HG03342 (cell line): ENCODE measurements at regions not wholly inside any gene's neighbourhood (a gene's known extent, or its start where the extent isn't known, plus 50 kb on each side); places are given as distances from the start of the nearest gene placed in this dataset.
"Not testable (repeated sequence)": the region's sequence is repeated elsewhere in the genome, so short reads cannot be mapped to it uniquely, and the experiment has no call there.

Experiments used
- ATAC-seq: cut with Tn5 transposase; IDR thresholded peaks from one replicate; pipeline ENCODE4 v1.9.1; 2021; ENCODE audit warnings: mild to moderate bottlenecking, moderate library complexity; ENCODE audit not compliant: unreplicated experiment

- ATAC-seq = no peak
Observed at GRCh38 chr15:77843546-77843945, 210.8 kb upstream of the LINGO1 start.

GRCh38 chr15:77840991-77841775 lies 208.5 kb upstream of the LINGO1 start:
- no peak for ATAC-seq

- ATAC-seq = no peak
Observed at GRCh38 chr15:77839970-77840905, 207.5 kb upstream of the LINGO1 start.

GRCh38 chr15:77839456-77839855 lies 206.7 kb upstream of the LINGO1 start:
- no peak for ATAC-seq

GRCh38 chr15:77838595-77838994 lies 205.9 kb upstream of the LINGO1 start:
- no peak for ATAC-seq

GRCh38 chr15:77838061-77838460 lies 205.3 kb upstream of the LINGO1 start:
- no peak for ATAC-seq

- ATAC-seq = no peak
Observed at GRCh38 chr15:77837649-77838025, 204.9 kb upstream of the LINGO1 start.

GRCh38 chr15:77836906-77837648 lies 204.4 kb upstream of the LINGO1 start:
- ATAC-seq = no peak

GRCh38 chr15:77836121-77836692 lies 203.5 kb upstream of the LINGO1 start:
- ATAC-seq = no peak

GRCh38 chr15:77834276-77834990 lies 201.7 kb upstream of the LINGO1 start:
- ATAC-seq = no peak

- ATAC-seq = no peak
Observed at GRCh38 chr15:77832874-77833273, 200.2 kb upstream of the LINGO1 start.

GRCh38 chr15:77831986-77832385 lies 199.3 kb upstream of the LINGO1 start:
- no peak for ATAC-seq

- ATAC-seq = no peak
Observed at GRCh38 chr15:77830051-77830468, 197.3 kb upstream of the LINGO1 start.

GRCh38 chr15:77829331-77829730 lies 196.6 kb upstream of the LINGO1 start:
- ATAC-seq = not testable (repeated sequence)

- ATAC-seq = no peak
Observed at GRCh38 chr15:77827860-77828259, 195.1 kb upstream of the LINGO1 start.

GRCh38 chr15:77826006-77826695 lies 193.4 kb upstream of the LINGO1 start:
- ATAC-seq = no peak

GRCh38 chr15:77825546-77825945 lies 192.8 kb upstream of the LINGO1 start:
- no peak for ATAC-seq

GRCh38 chr15:77825252-77825542 lies 192.5 kb upstream of the LINGO1 start:
- ATAC-seq = no peak

GRCh38 chr15:77824361-77825251 lies 191.9 kb upstream of the LINGO1 start:
- ATAC-seq = no peak
